ENCODE measurements at regions not wholly inside any gene's neighbourhood (a gene's known extent, or its start where the extent isn't known, plus 50 kb on each side); places are given as distances from the start of the nearest gene placed in this dataset.
"Not testable (repeated sequence)": the region's sequence is repeated elsewhere in the genome, so short reads cannot be mapped to it uniquely, and the experiment has no call there.

DNA sequence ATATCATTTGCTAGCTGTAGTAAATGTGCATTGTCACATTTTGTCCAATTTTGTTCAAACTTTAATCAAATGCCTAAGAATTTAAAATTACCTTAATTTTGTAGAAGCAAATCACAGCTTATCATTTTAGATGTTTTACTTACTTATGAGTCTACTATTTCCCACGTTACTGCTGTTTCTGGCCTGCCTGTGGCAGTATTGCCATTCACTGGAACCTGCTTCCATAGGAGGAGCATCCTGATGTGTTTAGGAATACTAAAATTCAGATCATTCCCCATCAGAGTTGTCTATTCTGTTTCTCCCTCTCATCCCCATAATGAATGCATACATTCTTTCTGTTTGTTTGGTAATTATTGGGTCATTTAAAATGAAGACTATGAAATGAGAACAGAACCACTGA, 119.5 kb upstream of the SNRPN start:
- H3K36me3 ChIP-seq (ENCODE audit: insufficient read depth, low read length), result no peaks in the 10 kb centered on the region
- H3K4me3 ChIP-seq (ENCODE audit: low read length), result no peak overlapping the region
- H3K27ac ChIP-seq (ENCODE audit: low read depth, low read length), result no peak overlapping the region
- H3K27me3 ChIP-seq (ENCODE audit: insufficient read depth, low read length), result no peaks in the 10 kb centered on the region
- no peak overlapping the region for H3K9ac ChIP-seq (ENCODE audit: low read depth, low read length)
- 60% methylated on average over 1 of the region's 1 CpG for WGBS
- peaks cover 37% of the 10 kb centered on the region for H3K9me3 ChIP-seq (ENCODE audit: insufficient read depth, low read depth, low read length)
- peaks cover 5% of the 10 kb centered on the region; the same call in 1 of the 2 replicates for H3K4me1 ChIP-seq (ENCODE audit: insufficient read depth, low read length)

DNA sequence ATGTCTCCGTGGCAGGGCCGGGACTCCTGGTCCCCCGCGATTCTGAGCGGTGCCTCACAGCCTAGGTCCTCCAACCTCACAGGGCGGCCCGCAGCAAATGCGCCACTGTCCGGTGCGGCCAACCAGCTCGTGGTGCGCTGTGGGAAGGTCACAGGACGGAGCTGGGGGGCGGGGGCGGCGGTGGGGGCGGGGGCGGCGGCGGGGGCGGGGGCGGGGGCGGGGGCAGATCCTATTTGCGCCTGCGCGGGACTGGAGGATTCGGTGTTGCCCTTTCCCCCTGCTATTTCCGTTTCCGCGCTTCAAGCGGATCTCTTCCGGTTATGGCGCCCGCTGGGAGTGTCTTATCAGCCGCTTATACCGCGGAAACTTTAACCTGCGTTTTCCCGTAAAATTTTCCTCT, 106.7 kb upstream of the SNRPN start:
- peaks cover 30% of the 10 kb centered on the region for H3K9me3 ChIP-seq (ENCODE audit: insufficient read depth, low read depth, low read length)
- H3K27ac ChIP-seq (ENCODE audit: low read depth, low read length), result peak overlapping the region; percentile 89
- H3K4me3 ChIP-seq (ENCODE audit: low read length), result peak overlapping the region; percentile 76
- WGBS, result 50% methylated on average over 39 of the region's 39 CpGs
- peak overlapping the region; percentile 81 for H3K9ac ChIP-seq (ENCODE audit: low read depth, low read length)
- H3K27me3 ChIP-seq (ENCODE audit: insufficient read depth, low read length), result no peaks in the 10 kb centered on the region
- H3K36me3 ChIP-seq (ENCODE audit: insufficient read depth, low read length), result no peaks in the 10 kb centered on the region
- H3K4me1 ChIP-seq (ENCODE audit: insufficient read depth, low read length), result peaks cover 13% of the 10 kb centered on the region

DNA sequence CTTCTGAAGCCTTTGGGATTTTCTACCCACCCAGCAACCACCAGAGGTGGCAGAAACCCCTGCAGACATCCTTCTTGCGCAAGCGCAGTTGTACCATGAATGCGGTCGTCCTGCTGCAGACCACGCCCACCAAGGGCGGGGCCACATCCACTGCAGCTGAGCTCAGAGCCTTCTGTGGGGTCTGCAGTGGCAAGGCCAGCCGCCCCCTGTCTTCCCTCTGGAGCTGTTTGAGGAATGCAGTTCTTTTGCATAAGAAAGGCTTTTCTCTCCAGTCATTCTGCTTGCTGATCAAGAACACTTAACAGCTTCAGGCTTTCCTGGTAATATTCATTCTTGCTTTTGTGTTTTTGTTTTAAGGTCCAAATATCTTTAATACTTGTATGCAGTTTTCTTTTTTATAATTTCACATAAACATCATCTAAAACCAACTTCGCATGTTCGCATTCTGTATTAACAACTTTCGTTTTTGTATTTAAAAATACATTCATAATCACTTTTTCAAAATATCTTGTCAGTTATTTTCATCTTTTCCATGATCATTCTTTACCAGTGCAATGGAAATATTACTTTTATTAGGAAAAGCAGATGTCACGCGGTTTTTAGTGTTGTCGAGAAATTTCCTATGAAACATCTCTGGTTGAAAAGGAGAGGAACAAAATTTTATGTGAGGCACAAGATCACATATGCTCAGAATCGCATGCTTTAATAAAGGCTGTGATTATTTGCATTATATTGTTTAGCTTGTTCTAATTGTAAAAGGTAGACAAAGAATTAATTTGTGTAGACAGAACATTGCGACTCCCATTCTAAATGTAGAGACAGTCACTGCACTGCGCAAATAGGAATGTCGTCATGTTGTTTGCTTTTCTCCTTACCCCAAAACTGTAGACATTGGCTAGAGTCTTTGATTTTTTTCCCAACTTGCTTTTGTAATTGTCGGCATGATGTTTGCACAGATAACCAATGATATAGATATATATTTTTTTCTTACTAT, 98.1 kb upstream of the SNRPN start:
- peak overlapping the region; percentile 98 for H3K27ac ChIP-seq (ENCODE audit: low read depth, low read length)
- H3K4me1 ChIP-seq (ENCODE audit: insufficient read depth, low read length), result peaks cover 27% of the 10 kb centered on the region
- H3K36me3 ChIP-seq (ENCODE audit: insufficient read depth, low read length), result no peaks in the 10 kb centered on the region
- peaks cover 29% of the 10 kb centered on the region for H3K9me3 ChIP-seq (ENCODE audit: insufficient read depth, low read depth, low read length)
- peak overlapping the region; percentile 88 for H3K9ac ChIP-seq (ENCODE audit: low read depth, low read length)
- WGBS, result 47% methylated on average over 17 of the region's 18 CpGs
- no peaks in the 10 kb centered on the region for H3K27me3 ChIP-seq (ENCODE audit: insufficient read depth, low read length)
- H3K4me3 ChIP-seq (ENCODE audit: low read length), result peak overlapping the region; percentile 59

DNA sequence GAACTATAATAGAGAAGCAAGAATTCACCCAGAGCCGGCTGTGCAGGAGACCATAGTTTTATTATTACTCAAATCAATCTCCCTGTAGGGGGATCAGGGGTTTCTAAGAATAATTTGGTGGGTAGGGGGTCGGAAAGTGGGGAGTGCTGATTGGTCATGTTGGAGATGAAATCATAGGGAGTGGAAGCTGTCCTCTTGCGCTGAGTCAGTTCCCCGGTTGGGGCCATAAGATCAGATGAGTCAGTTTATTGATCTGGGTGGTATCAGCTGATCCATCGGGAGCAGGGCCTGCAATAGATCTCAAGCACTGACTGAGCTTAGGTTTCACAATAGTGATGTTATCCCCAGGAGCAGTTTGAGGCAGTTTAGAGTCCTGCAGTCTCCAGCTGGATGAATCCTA, 97.0 kb upstream of the SNRPN start:
- Histone ChIP-seq H3K27me3 (ENCODE audit: insufficient read depth, low read length) (no peaks in the 10 kb centered on the region), H3K4me1 (ENCODE audit: insufficient read depth, low read length) (peaks cover 33% of the 10 kb centered on the region), H3K9ac (ENCODE audit: low read depth, low read length) (peak overlapping the region; percentile 88), H3K36me3 (ENCODE audit: insufficient read depth, low read length) (no peaks in the 10 kb centered on the region), H3K9me3 (ENCODE audit: insufficient read depth, low read depth, low read length) (peaks cover 26% of the 10 kb centered on the region), H3K4me3 (ENCODE audit: low read length) (peak overlapping the region; percentile 59), H3K27ac (ENCODE audit: low read depth, low read length) (peak overlapping the region; percentile 98)
- 43% methylated on average over 4 of the region's 5 CpGs for WGBS

DNA sequence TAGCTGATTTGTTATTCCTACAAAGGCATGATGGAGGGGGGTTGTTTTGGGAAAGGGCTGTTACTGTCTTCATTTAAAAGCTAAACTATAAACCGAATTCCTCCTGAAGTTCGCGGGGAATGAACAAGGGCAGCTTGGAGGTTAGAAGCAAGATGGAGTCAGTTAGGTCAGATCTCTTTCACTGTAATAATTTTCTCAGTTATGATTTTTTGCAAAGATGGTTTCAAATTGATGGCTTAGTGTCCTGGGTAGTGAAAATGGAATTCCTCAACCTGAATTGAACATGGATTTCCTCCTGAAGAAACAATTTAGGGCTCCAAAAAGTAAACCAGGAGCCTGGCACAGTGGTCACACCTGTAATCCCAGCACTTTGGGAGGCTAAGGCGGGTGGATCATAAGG, 96.6 kb upstream of the SNRPN start:
- peak overlapping the region; percentile 59 for H3K4me3 ChIP-seq (ENCODE audit: low read length)
- peaks cover 27% of the 10 kb centered on the region for H3K9me3 ChIP-seq (ENCODE audit: insufficient read depth, low read depth, low read length)
- H3K27me3 ChIP-seq (ENCODE audit: insufficient read depth, low read length); H3K36me3 ChIP-seq (ENCODE audit: insufficient read depth, low read length): not testable (repeated sequence)
- H3K27ac ChIP-seq (ENCODE audit: low read depth, low read length), result peak overlapping the region; percentile 98
- H3K9ac ChIP-seq (ENCODE audit: low read depth, low read length), result peak overlapping the region; percentile 88
- 70% methylated on average over 4 of the region's 4 CpGs for WGBS
- H3K4me1 ChIP-seq (ENCODE audit: insufficient read depth, low read length), result peaks cover 34% of the 10 kb centered on the region

DNA sequence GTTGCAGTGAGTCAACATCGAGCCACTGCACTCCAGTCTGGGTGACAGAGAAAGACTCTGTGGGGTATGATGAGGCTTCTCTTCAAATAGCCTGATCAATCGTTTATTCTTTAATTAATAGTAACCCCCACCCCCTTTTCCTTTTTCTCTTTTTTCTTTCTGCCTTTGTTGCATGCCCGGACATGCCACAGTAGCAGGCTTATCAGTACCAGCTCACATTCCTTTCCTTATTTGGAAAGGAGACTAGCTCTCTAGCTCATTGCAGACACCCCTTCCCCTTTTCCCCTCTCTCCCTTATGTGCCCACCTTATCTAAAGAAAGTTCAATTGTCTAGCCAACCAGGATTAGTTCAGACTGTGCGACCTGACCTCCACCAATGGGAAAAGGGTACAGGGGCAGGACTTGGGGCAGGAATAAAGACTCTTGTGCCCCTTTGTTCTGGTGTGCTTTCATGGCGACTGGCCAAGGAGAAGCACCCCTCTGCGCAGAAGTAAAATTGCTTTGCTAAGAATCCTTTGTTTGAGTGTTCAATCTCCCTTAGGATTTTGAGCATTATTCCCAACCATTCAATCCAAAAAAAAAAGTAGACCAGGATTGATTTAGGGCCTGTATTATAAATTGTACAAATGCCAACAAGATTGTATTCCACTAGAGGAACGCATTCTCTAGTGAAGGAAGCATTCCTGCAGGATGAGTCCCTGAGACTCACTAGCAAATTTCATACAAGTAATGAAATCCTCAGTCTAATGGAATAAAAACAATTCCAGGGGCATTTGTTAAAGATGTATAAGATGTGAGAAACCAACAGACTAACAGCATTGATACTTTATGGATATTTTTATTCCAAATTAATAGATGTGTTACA, 95.8 kb upstream of the SNRPN start:
- peaks cover 26% of the 10 kb centered on the region for H3K9me3 ChIP-seq (ENCODE audit: insufficient read depth, low read depth, low read length)
- 55% methylated on average over 7 of the region's 7 CpGs for WGBS
- peak overlapping the region; percentile 98 for H3K27ac ChIP-seq (ENCODE audit: low read depth, low read length)
- no peaks in the 10 kb centered on the region for H3K27me3 ChIP-seq (ENCODE audit: insufficient read depth, low read length)
- H3K4me3 ChIP-seq (ENCODE audit: low read length), result peak overlapping the region; percentile 18; the same call in 1 of the 2 replicates
- peaks cover 38% of the 10 kb centered on the region for H3K4me1 ChIP-seq (ENCODE audit: insufficient read depth, low read length)
- H3K9ac ChIP-seq (ENCODE audit: low read depth, low read length), result peak overlapping the region; percentile 88
- H3K36me3 ChIP-seq (ENCODE audit: insufficient read depth, low read length), result no peaks in the 10 kb centered on the region

DNA sequence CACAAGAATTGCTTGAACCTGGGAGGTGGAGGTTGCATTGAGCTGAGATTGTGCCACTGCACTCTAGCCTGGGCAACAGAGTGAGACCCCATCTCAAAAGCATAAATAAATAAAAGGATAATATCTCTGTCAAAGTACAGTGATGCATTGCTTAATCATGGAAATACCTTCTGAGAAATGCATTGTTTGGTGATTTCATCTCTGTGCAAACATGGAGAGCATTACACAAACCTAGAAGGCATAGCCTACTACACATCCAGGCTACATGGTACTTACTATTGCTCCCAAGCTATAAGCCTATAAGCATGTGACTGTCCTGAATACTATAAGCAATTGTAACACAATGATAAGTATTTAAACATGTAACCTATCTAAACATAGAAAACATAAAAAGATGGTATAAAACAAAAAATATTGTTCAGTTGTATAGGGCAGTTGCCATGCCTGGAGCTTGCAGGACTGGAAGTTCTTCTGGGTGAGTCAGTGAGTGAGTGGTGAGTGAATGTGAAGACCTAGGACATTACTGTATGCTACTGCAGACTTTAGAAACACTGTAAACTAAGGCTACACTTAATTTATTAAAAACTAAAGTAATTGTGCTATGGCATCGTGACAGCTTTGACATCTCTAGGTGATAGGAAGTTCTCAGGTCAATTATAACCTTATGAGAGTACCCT, 93.6 kb upstream of the SNRPN start:
- H3K36me3 ChIP-seq (ENCODE audit: insufficient read depth, low read length), result no peaks in the 10 kb centered on the region
- no peak overlapping the region for H3K9ac ChIP-seq (ENCODE audit: low read depth, low read length)
- WGBS, result no CpG with 5 or more reads among the region's 1 CpG
- H3K9me3 ChIP-seq (ENCODE audit: insufficient read depth, low read depth, low read length), result peaks cover 28% of the 10 kb centered on the region
- no peaks in the 10 kb centered on the region for H3K27me3 ChIP-seq (ENCODE audit: insufficient read depth, low read length)
- no peak overlapping the region for H3K27ac ChIP-seq (ENCODE audit: low read depth, low read length)
- H3K4me1 ChIP-seq (ENCODE audit: insufficient read depth, low read length), result peaks cover 35% of the 10 kb centered on the region
- no peak overlapping the region for H3K4me3 ChIP-seq (ENCODE audit: low read length)

DNA sequence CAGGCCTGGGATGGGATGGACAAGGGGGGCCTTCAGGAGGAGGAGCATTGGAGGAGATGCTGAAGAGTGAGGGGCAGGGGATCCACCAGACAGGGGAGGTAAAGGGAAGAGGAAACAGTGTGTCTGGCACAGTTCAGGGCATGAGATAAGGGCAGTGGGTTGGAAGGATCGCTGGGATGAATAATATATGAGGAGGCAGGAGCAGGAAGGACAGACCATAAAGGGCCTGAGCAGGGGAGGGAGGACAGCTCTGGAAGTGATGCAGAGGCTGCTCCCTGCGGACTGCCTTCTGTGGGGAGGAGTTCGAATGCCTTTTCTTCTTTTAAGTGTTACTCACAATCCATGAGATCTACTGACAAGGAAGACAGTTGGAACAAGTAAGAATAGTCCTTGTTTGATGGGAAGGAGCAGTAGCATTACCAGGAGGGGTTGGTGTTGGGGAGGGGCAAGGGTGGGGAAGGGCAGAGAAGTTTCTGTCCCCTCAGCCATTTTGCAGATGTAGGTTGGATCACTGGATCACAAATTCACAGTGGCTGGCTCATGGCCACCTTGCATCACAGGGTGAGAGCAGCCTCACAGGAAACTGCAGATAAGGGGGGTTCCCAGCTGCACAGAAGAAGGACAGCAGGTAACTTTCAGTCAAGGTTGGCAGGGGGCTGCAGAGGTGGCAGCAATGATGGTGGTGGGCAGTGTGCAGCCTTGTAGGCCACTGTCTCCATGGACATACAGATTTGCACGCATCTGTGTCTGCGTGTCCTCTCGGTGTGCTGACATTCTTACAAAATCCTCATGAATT, 91.9 kb upstream of the SNRPN start:
- Histone ChIP-seq H3K27me3 (ENCODE audit: insufficient read depth, low read length) (no peaks in the 10 kb centered on the region), H3K4me3 (ENCODE audit: low read length) (no peak overlapping the region), H3K9me3 (ENCODE audit: insufficient read depth, low read depth, low read length) (peaks cover 25% of the 10 kb centered on the region), H3K36me3 (ENCODE audit: insufficient read depth, low read length) (no peaks in the 10 kb centered on the region), H3K27ac (ENCODE audit: low read depth, low read length) (peak overlapping the region; percentile 36; the same call in 1 of the 2 replicates), H3K4me1 (ENCODE audit: insufficient read depth, low read length) (peaks cover 30% of the 10 kb centered on the region), H3K9ac (ENCODE audit: low read depth, low read length) (no peak overlapping the region)
- WGBS, result 68% methylated on average over 6 of the region's 6 CpGs

DNA sequence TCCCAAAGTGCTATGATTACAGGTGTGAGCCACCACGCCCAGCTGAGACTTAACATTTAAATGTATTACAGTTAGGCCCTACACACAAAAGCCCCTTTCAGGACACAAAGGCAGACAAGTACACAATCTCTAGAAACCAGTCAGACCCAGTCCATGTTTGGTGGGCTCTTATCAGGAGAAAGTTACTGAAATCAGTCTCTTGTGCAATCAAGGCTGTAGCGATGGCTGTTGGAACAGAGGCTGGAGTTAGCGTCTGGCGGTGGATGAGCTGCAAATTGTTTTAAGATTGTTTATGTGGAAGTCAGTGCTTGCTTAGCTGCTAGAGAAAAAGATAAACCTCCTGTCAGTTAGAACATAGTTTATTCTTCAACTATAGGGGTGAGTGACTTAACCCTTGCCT, 89.5 kb upstream of the SNRPN start:
- Histone ChIP-seq H3K27ac (ENCODE audit: low read depth, low read length) (no peak overlapping the region), H3K4me1 (ENCODE audit: insufficient read depth, low read length) (peaks cover 12% of the 10 kb centered on the region; the same call in 1 of the 2 replicates), H3K9ac (ENCODE audit: low read depth, low read length) (no peak overlapping the region), H3K36me3 (ENCODE audit: insufficient read depth, low read length) (no peaks in the 10 kb centered on the region), H3K9me3 (ENCODE audit: insufficient read depth, low read depth, low read length) (peaks cover 33% of the 10 kb centered on the region), H3K4me3 (ENCODE audit: low read length) (no peak overlapping the region), H3K27me3 (ENCODE audit: insufficient read depth, low read length) (no peaks in the 10 kb centered on the region)
- 91% methylated on average over 4 of the region's 4 CpGs for WGBS

DNA sequence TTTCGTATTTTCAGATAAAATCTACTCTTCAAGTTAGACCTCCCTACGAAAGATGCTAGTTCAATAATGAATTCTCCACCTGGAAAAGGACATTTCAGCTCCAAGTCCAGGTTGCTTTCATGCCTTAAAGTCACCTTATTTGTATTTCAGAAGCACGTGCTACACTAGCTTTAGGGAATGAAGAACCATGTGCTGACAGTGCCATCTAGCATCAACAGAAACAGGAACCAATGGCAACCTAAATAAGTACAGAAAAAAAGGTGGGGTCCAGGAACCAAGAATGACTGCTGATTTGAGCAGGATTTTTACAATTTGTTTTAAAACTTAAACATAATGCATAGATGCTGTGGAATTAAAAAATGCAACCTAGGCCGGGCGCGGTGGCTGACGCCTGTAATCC, 77.6 kb upstream of the SNRPN start:
- peaks cover 47% of the 10 kb centered on the region for H3K9me3 ChIP-seq (ENCODE audit: insufficient read depth, low read depth, low read length)
- no peak overlapping the region for H3K9ac ChIP-seq (ENCODE audit: low read depth, low read length)
- no peaks in the 10 kb centered on the region for H3K27me3 ChIP-seq (ENCODE audit: insufficient read depth, low read length)
- no peak overlapping the region for H3K4me3 ChIP-seq (ENCODE audit: low read length)
- H3K4me1 ChIP-seq (ENCODE audit: insufficient read depth, low read length), result peaks cover 12% of the 10 kb centered on the region; the same call in 1 of the 2 replicates
- 84% methylated on average over 7 of the region's 7 CpGs for WGBS
- H3K27ac ChIP-seq (ENCODE audit: low read depth, low read length), result peak overlapping the region; percentile 52; the same call in 1 of the 2 replicates
- no peaks in the 10 kb centered on the region for H3K36me3 ChIP-seq (ENCODE audit: insufficient read depth, low read length)
